GM12878 (cell line): ENCODE measurements at regions not wholly inside any gene's neighbourhood (a gene's known extent, or its start where the extent isn't known, plus 50 kb on each side); places are given as distances from the start of the nearest gene placed in this dataset.

Experiments used
- ATAC-seq: fragments of 200-7000 bp; cut with Tn5 transposase; 3 replicates; pipeline ENCODE4 v1.9.1; 2020; ENCODE audit warnings: mild to moderate bottlenecking, moderate library complexity
- BruUV-seq: library from RNA; stranded (reverse); fragments of 400-500 nt; replicated peaks from 2 replicates; lab custom pipeline; 2021; lab: Mats Ljungman, UMichigan
- CTCF ChIA-PET: fragments of 300-600 bp; sonication (Branson Sonifier 250); formaldehyde crosslinking; extraction: SDS; loops from one replicate; lab custom pipeline; 2021; ENCODE audit warnings: inconsistent platforms; lab: Yijun Ruan, JAX
- POLR2A ChIA-PET: fragments of 350-600 bp; formaldehyde crosslinking; extraction: SDS; loops from one replicate; lab custom pipeline; 2021; ENCODE audit warnings: inconsistent platforms; lab: Charles Lee
- RAD21 ChIA-PET: fragments of 300-600 bp; sonication (Branson Sonifier 250); formaldehyde crosslinking; loops from one replicate; lab custom pipeline; 2023; ENCODE audit warnings: antibody characterized with exemption; ENCODE audit not compliant: unreplicated experiment; lab: Charles Lee
- SMC1A ChIA-PET: fragments of 300-600 bp; sonication (Branson Sonifier 250); formaldehyde crosslinking; loops from one replicate; lab custom pipeline; 2023; ENCODE audit not compliant: unreplicated experiment, uncharacterized antibody; lab: Charles Lee
- DNase-seq: peaks from one replicate; pipeline ENCODE4 v3.0.0-alpha.2; 2011; ENCODE audit warnings: low read depth, low spot score
- FAIRE-seq: peaks from 3 replicates; lab custom pipeline; 2011; peaks lifted over from hg19 to GRCh38; lab: Jason Lieb, UNC
- H2AFZ ChIP-seq: 2 replicates; pipeline ENCODE4 v1.6.0; 2011; ENCODE audit warnings: low read depth, low read length, control low read depth; ENCODE audit not compliant: control insufficient read depth
- H3K27ac ChIP-seq: 2 replicates; pipeline ENCODE4 v1.5.1; 2011; ENCODE audit warnings: control low read depth; ENCODE audit not compliant: control insufficient read depth, insufficient read depth
- H3K27me3 ChIP-seq, 2 experiments: replicated peaks in 1 of 2; 2 replicates each; pipeline versions ENCODE4 v1.6.0 to v1.6.1; 2011; ENCODE audit warnings: low read length in 1 of 2; ENCODE audit not compliant: control insufficient read depth in 2 of 2, insufficient read depth in 2 of 2
- H3K36me3 ChIP-seq, 2 experiments: 2 replicates each; pipeline ENCODE4 v1.5.1; 2011; ENCODE audit warnings: low read length in 1 of 2; ENCODE audit not compliant: control insufficient read depth in 2 of 2, insufficient read depth in 2 of 2
- H3K4me1 ChIP-seq: 2 replicates; pipeline ENCODE4 v1.6.1; 2011; ENCODE audit warnings: mild to moderate bottlenecking, low read length, moderate library complexity, mixed read lengths; ENCODE audit not compliant: control insufficient read depth, insufficient read depth
- H3K4me2 ChIP-seq: 2 replicates; pipeline ENCODE4 v1.6.0; 2011; ENCODE audit warnings: control low read depth; ENCODE audit not compliant: control insufficient read depth, insufficient read depth
- H3K4me3 ChIP-seq: fragments of 200-600 bp; sonication (generic); 2 replicates; pipeline ENCODE4 v1.5.1; 2016
- H3K79me2 ChIP-seq: 2 replicates; pipeline ENCODE4 v1.6.0; 2011; ENCODE audit warnings: low read length; ENCODE audit not compliant: control insufficient read depth, insufficient read depth
- H3K9ac ChIP-seq: 2 replicates; pipeline ENCODE4 v1.8.0; 2011; ENCODE audit warnings: low read length, control low read depth, mixed read lengths; ENCODE audit not compliant: control insufficient read depth, insufficient read depth
- H3K9me3 ChIP-seq: replicated peaks from 3 replicates; pipeline ENCODE4 v1.5.1; 2011; ENCODE audit warnings: mild to moderate bottlenecking, low read length; ENCODE audit not compliant: control insufficient read depth, insufficient read depth
- H4K20me1 ChIP-seq: 2 replicates; pipeline ENCODE4 v1.6.0; 2011; ENCODE audit not compliant: control insufficient read depth, insufficient read depth
- BRCA1 ChIP-seq: IDR thresholded peaks from 2 replicates; pipeline ENCODE4 v1.6.1; 2011; ENCODE audit warnings: low read depth, low read length, improper control_type of control experiment
- CREB1 ChIP-seq: IDR thresholded peaks from 2 replicates; pipeline ENCODE4 v1.6.1; 2012; ENCODE audit warnings: low read depth, mild to moderate bottlenecking, inconsistent platforms
- EZH2 ChIP-seq: IDR thresholded peaks from 2 replicates; pipeline ENCODE4 v1.6.1; 2012; ENCODE audit warnings: low read depth, mild to moderate bottlenecking, control low read depth, inconsistent platforms, low read length, borderline replicate concordance; ENCODE audit not compliant: control insufficient read depth
- MTA2 ChIP-seq: fragments of 450-650 bp; IDR thresholded peaks from 2 replicates; pipeline ENCODE4 v1.6.1; 2016; ENCODE audit warnings: low read depth, mild to moderate bottlenecking, moderate library complexity
- MXI1 ChIP-seq: fragments of 150-350 bp; IDR thresholded peaks from 2 replicates; pipeline ENCODE4 v1.6.1; 2011; ENCODE audit warnings: low read depth, mild to moderate bottlenecking, inconsistent platforms, low read length, improper control_type of control experiment
- MYB ChIP-seq: fragments of 150-350 bp; IDR thresholded peaks from 2 replicates; pipeline ENCODE4 v1.6.1; 2014; ENCODE audit warnings: mild to moderate bottlenecking, low read depth, low read length, borderline replicate concordance
- MYC ChIP-seq: IDR thresholded peaks from 2 replicates; pipeline ENCODE4 v1.6.1; 2011; ENCODE audit warnings: mild to moderate bottlenecking, low read length, moderate library complexity, inconsistent platforms; ENCODE audit not compliant: insufficient read depth, insufficient replicate concordance, insufficient read length, severe bottlenecking
- NFXL1 ChIP-seq: fragments of 450-650 bp; IDR thresholded peaks from 2 replicates; pipeline ENCODE4 v1.6.1; 2017; ENCODE audit warnings: antibody characterized with exemption, mild to moderate bottlenecking, borderline replicate concordance
- PKNOX1 ChIP-seq: fragments of 450-650 bp; IDR thresholded peaks from 2 replicates; pipeline ENCODE4 v1.6.1; 2016; ENCODE audit warnings: mild to moderate bottlenecking
- ZBED1 ChIP-seq: IDR thresholded peaks from 2 replicates; pipeline ENCODE4 v1.6.1; 2016; ENCODE audit warnings: borderline replicate concordance
- WGBS: methylation state at CpG from one replicate; pipeline ENCODE4 v1.1.6; 2016; ENCODE audit warnings: low lambda C conversion rate; ENCODE audit not compliant: insufficient replicate concordance, insufficient coverage; ENCODE audit errors: missing lambda C conversion rate; 5-methylcytosine and 5-hydroxymethylcytosine counted together
- in situ Hi-C: fragments of 300-500 bp; cut with MboI; formaldehyde crosslinking; loops from 9 replicates; pipeline ENCODE4 v1.14.3; 2018; ENCODE audit warnings: mixed read lengths
- intact Hi-C: fragments of 100-400 bp; cut with micrococcal nuclease; formaldehyde crosslinking; loops from one replicate; pipeline ENCODE4 v1.14.2; 2022; ENCODE audit not compliant: unreplicated experiment

DNA sequence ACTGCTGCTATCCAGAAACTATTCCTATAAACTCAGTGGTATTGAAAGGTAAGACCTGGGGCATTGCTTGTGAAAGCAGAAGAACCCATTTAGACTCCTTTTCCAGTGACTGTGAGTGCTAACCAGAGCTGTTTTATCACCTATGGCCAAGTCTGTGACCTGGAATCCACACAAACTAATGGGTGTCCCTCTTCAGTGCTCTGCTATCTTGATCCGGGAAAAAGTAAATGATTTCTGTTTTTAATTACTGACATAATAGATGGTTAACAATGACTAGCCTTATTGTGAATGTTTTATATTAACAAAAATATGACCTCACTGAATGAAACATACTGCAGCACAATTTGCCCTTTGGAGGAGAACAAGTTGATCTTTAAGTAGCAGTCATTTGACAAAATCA lies 251.6 kb upstream of the MC4R start:
- CTCF ChIA-PET: no interaction called here
- TF ChIP-seq PKNOX1: no peak
- TF ChIP-seq NFXL1: no peak
- no peak for TF ChIP-seq ZBED1
- no peak for TF ChIP-seq CREB1
- TF ChIP-seq MXI1: no peak
- no peak for TF ChIP-seq MYB
- TF ChIP-seq BRCA1: no peak
- TF ChIP-seq EZH2: no peak
- TF ChIP-seq MYC: no peak
- TF ChIP-seq MTA2: no peak
- RAD21 ChIA-PET: no interaction called here

More for the DNA sequence above, 251.6 kb upstream of the MC4R start:
- H3K27ac ChIP-seq: no peak overlapping the region
- POLR2A ChIA-PET: no interaction called here
- H3K4me2 ChIP-seq: no peak overlapping the region
- DNase-seq (no peak), FAIRE-seq (no peak), ATAC-seq (no peak)
- SMC1A ChIA-PET: no interaction called here
- no TSS peak for BruUV-seq
- no peaks in the 10 kb centered on the region for H4K20me1 ChIP-seq
- H3K4me3 ChIP-seq: no peak overlapping the region
- no peak overlapping the region for H3K9ac ChIP-seq
- intact Hi-C loops: no loop called here
- WGBS: 83% methylated on average over 1 of the region's 1 CpG
- H3K9me3 ChIP-seq: no peaks in the 10 kb centered on the region
- no peaks in the 10 kb centered on the region for H3K79me2 ChIP-seq
- no peaks in the 10 kb centered on the region for H3K27me3 ChIP-seq
- no peaks in the 10 kb centered on the region for H3K4me1 ChIP-seq
- in situ Hi-C loops: no loop called here
- no peak overlapping the region for H2AFZ ChIP-seq
- no peaks in the 10 kb centered on the region for H3K36me3 ChIP-seq
